ENCODE measurements at regions not wholly inside any gene's neighbourhood (a gene's known extent, or its start where the extent isn't known, plus 50 kb on each side); places are given as distances from the start of the nearest gene placed in this dataset.

DNA sequence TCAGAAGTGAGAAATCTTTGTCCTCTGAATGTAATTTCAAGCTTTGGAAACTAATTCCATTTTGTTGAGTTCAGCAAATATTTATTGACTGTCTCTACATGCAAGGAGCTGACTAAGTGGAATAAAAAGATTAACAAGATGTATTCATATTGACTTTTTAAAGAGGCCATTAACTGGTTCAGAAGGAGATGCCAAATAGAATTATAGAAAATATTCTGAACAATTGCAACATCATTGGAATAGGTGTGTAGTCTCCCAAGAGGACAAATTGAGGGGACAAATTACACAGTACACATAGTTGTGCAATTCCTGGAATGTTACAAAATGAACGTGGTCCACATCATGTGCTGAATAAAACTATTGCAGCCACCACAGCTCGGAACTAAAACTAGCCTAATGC is 224.2 kb downstream of the NPR3 start:
- no peaks in the 10 kb centered on the region for H3K9me3 ChIP-seq
- H3K4me3 ChIP-seq: no peak overlapping the region
- H3K36me3 ChIP-seq: no peaks in the 10 kb centered on the region
- no peaks in the 10 kb centered on the region for H3K27me3 ChIP-seq
- H3K27ac ChIP-seq: no peak overlapping the region
- intact Hi-C loops (cut with DNase I): no loop called here
- no peak for DNase-seq (ENCODE audit: low spot score in 2 of 2)
- H3K4me1 ChIP-seq: no peaks in the 10 kb centered on the region
- TF ChIP-seq, protein P1, sequence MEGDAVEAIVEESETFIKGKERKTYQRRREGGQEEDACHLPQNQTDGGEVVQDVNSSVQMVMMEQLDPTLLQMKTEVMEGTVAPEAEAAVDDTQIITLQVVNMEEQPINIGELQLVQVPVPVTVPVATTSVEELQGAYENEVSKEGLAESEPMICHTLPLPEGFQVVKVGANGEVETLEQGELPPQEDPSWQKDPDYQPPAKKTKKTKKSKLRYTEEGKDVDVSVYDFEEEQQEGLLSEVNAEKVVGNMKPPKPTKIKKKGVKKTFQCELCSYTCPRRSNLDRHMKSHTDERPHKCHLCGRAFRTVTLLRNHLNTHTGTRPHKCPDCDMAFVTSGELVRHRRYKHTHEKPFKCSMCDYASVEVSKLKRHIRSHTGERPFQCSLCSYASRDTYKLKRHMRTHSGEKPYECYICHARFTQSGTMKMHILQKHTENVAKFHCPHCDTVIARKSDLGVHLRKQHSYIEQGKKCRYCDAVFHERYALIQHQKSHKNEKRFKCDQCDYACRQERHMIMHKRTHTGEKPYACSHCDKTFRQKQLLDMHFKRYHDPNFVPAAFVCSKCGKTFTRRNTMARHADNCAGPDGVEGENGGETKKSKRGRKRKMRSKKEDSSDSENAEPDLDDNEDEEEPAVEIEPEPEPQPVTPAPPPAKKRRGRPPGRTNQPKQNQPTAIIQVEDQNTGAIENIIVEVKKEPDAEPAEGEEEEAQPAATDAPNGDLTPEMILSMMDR (IDR thresholded peaks at IDR 0.05): no peak

DNA sequence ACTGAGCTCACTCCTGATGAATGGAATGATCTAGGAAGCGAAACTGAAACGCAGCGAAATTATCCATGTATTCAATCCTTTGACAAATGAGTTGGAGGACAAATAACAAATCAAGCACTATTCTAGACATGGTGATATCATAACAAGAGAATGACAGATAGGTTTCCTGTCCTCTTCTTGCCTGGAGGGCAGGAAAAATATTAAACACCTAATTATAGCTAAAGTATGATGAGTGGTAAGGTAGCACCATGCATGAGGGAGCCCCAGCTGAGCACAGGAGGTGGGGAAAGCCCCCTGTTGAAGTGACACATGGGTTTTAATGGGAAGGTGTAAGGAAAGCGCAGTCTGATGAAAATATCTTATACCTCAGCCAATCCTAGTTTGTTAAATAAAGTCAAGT is 225.2 kb downstream of the NPR3 start:
- H3K27me3 ChIP-seq: no peaks in the 10 kb centered on the region
- intact Hi-C loops (cut with DNase I): no loop called here
- H3K36me3 ChIP-seq: no peaks in the 10 kb centered on the region
- H3K9me3 ChIP-seq: no peaks in the 10 kb centered on the region
- H3K4me1 ChIP-seq: no peaks in the 10 kb centered on the region
- TF ChIP-seq, protein P1 (IDR thresholded peaks at IDR 0.05): no peak
- H3K27ac ChIP-seq: no peak overlapping the region
- DNase-seq (ENCODE audit: low spot score in 2 of 2): no peak
- H3K4me3 ChIP-seq: no peak overlapping the region

DNA sequence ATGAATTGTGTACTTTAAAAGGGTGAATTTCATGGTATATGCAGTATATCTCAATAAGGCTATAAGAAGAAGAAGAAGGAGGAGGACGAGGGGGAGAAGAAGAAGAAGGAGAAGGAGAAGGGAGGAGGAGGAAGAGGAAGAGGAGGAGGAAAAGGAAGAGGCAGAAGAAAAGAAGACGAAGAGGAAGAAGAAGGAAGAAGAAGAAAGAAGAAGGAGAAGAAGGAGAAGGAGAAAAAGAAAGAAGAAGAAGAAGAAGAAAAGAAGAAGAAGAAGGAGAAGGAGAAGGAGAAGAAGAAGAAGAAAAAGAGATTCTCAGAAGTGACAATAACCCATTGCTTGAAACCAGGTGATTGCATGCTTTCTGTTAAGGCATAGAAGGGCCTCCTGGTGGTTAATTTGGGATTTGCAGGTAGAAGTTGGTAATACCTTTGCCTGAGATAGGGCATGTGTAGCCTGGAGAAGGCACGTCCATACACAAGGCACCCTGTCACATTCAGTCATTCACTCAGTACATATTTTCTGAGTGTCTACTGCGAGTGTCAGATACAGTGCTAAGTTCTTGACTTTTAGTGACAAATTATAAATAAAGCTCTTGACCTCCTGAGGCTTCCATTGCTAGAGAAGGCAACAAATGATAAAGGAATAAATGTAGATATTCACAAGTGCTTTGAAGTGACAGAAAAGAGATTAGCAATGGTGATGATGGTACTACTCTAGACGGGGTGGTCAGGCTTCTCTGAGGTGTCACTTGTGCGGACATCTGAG is 231.3 kb downstream of the NPR3 start:
- Histone ChIP-seq H3K27me3 (no peaks in the 10 kb centered on the region), H3K36me3 (no peaks in the 10 kb centered on the region), H3K27ac (no peak overlapping the region), H3K4me3 (no peak overlapping the region), H3K4me1 (no peaks in the 10 kb centered on the region), H3K9me3 (no peaks in the 10 kb centered on the region)
- DNase-seq (ENCODE audit: low spot score in 2 of 2): no peak
- TF ChIP-seq, protein P1 (IDR thresholded peaks at IDR 0.05): no peak
- intact Hi-C loops (cut with DNase I): no loop called here

DNA sequence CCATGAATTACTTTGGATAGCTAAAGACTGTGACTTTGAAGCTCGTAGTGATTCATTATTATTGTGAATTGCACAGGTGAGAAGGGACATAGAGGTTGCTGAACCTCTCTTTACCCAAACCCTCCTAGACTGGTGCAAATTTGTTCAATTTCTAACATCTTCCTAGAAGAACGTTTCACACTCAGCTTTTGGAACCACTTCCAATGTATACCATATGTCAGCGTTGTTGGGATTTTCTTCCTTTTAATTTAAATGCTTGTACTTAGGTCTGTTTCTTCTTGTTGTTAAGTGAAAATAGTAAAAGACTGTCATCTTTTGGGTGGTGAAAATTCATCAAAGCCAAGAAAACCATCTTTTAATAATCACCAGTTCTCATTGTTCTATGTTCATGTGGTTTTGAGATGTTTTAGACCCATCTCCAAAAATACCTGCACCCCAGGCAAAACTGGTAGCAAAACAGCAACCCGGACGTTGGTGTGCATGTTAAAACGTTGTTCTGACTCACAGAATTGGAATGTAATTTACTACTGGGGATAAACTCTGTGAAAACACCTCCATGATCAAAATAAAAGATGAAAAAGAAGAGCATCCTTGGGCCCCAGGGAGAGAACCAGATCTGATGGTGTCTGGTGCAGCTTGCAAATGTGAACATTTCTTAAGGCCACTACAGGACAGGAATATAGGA is 238.3 kb downstream of the NPR3 start:
- H3K9me3 ChIP-seq: no peaks in the 10 kb centered on the region
- H3K27me3 ChIP-seq: no peaks in the 10 kb centered on the region
- no peak for DNase-seq (ENCODE audit: low spot score in 2 of 2)
- no peak overlapping the region for H3K27ac ChIP-seq
- TF ChIP-seq, protein P1 (IDR thresholded peaks at IDR 0.05): no peak
- no peaks in the 10 kb centered on the region for H3K4me1 ChIP-seq
- no peaks in the 10 kb centered on the region for H3K36me3 ChIP-seq
- intact Hi-C loops (cut with DNase I): no loop called here
- H3K4me3 ChIP-seq: no peak overlapping the region

DNA sequence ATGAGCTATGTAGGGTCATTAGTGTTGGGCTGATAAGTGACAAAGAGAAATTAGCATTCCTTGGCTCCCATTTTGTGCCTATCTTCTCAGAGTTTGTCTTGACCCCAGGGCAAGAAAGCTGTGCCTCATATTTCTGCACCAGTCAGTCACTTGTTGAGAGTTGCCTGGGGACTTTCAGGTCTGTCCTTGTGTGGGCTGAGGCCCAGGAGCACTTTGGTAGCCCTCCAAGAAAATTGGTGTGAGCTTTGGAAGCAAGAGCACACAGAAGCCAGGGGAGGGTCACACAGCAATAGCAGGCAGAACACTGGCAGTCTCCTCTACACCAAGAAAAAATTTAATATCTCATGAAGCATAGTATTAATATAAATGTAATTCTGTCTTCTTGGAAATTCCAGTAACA is 239.9 kb downstream of the NPR3 start:
- Histone ChIP-seq H3K27me3 (no peaks in the 10 kb centered on the region), H3K4me1 (no peaks in the 10 kb centered on the region), H3K4me3 (no peak overlapping the region), H3K9me3 (no peaks in the 10 kb centered on the region), H3K27ac (no peak overlapping the region), H3K36me3 (no peaks in the 10 kb centered on the region)
- intact Hi-C loops (cut with DNase I): no loop called here
- TF ChIP-seq, protein P1 (IDR thresholded peaks at IDR 0.05): no peak
- DNase-seq (ENCODE audit: low spot score in 2 of 2): no peak

Measured in ascending aorta (tissue), 2 donors.